Stimulated activated CD8-positive, alpha-beta memory T cell treated with anti-CD3 and anti-CD28 coated beads, Interleukin-7, amount 100 ng/mL, for 48 hours (primary cell): ENCODE measurements at regions not wholly inside any gene's neighbourhood (a gene's known extent, or its start where the extent isn't known, plus 50 kb on each side); places are given as distances from the start of the nearest gene placed in this dataset.

ENCODE experiments used
- DNase-seq, 2 donors: peaks; one replicate each; pipeline ENCODE4 v3.0.0-alpha.2; 2020; ENCODE audit warnings: low read depth in 1 of 2; ENCODE audit errors: extremely low read depth in 1 of 2

DNA sequence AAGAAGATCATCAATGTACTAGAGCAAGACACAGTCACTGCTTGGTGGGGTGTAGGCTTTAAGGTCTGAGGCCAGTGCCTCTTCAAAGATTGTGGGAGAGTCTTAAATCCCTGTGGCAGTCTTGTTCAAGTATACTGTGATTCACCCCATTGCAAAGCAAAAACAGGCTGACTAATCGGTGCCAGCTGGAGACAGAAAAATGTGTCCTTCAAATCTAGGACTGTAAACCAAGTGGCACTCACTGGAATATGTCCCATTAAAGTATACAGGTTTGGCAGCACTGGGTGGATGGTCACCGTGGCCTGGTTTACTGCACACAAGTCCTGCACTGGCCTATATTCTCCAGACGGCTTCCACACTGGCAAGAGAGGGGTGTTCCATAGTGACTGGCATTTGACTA is 1315.3 kb downstream of the TMEM121 start:
- no peak for DNase-seq

DNA sequence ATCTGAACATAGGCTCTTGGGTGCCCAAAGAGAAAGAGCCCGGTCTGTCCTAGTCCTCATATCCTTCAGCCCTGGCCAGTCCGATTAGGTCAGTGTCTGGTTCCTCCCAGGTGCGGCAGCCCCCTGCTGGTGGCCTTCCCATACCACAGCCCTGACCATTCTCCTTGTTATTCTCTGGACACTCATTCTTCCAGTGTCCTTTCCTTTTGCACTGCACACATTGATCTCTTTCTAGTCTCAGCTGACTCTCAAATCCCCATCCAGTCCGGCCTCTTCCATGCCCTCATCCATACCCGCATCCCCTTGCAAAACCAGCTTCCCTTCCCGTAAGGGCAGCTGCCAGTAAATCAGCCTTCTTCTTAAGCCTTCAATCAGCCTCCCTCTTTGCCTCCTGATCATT is 1316.3 kb downstream of the TMEM121 start:
- DNase-seq: no peak

DNA sequence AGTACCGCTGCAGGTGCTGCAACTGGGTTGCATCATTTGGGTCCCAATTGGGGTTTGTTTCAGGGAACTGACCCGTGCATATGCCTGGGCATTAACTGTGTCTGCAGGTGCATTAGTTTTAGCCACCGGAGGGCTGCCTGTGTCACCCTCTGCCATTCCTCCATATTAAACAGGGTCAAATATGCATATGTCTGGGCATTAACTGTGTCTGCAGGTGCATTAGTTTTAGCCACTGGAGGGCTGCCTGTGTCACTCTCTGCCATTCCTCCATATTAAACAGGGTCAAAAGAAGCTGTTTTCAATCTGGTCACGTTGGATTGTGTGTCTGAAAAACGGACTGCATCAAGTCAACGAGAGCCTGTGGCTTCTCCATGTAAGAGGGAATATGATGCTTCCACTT is 1317.0 kb downstream of the TMEM121 start:
- DNase-seq: no peak

- no peak for DNase-seq
Observed at GRCh38 chr14:106843951-106844483, 1317.6 kb downstream of the TMEM121 start.

DNA sequence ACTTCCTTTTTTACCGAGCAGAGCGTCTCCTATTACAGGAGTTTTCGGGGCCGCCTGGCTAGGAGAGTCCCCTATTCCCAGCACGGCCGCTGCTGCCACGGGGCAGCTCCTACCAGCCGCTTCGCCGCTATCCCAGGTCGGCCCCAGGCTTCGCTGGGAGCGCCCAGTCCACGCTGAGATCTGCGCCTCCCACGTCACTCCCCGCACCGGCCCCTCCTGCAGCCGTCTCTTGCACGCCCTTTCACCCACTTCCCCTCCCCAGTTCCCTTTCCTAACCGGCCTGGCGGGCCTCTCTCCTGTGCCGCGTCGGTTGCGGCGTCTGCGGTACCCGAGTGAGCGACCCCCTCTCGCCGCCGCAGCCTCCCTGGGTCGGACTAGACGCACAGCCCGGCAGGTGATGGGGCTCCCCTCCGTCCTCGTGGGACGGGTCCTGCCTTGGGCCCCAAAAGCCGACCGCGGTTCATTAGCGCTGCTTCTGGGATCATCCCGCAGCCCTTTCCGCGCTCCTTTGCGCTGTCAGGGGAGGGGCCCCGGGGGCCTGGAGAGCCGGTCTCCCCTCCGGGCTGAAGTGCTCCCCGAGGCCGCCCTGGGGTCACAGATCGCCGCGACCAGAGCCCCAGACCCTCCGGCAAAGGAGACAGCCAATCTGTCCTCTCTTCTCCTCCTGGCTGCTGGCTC is 1318.4 kb downstream of the TMEM121 start:
- no peak for DNase-seq

DNA sequence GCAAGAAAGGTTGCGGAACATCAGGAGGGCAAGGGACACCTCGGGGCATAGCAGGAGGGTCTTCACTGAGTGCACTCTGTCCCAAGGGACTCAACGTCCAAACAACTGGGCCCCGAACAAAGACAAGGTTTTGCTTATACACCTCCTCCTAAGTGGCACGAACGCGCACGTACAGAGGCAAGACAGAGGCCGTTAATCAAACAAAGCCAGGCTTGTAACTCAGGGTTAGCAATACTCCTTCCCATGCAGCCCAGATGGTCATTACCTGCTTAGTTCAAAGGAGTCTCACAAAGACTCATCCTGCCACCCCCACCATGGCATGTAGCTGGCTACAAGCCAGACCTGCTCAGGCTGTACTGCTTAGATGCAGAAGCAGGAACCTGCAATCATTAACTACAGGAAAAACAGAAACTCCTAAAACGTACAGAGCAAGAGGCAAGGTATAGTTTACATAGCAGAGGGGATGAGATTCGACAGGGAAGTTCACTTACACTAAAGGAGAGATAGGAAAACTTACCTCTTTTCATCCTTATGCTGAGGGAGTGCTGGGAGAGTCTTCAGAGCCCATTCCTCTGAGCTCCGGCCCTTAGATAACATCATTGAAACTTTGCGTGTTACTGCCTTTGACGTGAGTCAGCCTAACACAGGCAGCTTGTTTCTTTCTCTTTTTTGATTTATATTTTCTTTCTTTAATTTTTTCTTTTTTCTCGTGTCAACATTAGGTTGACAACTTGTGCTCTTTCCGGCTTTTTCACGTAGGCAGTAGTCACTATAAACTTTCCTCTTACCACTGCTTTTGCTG is 1319.1 kb downstream of the TMEM121 start:
- peak in 1 of 2 donors; percentile 32 for DNase-seq

DNA sequence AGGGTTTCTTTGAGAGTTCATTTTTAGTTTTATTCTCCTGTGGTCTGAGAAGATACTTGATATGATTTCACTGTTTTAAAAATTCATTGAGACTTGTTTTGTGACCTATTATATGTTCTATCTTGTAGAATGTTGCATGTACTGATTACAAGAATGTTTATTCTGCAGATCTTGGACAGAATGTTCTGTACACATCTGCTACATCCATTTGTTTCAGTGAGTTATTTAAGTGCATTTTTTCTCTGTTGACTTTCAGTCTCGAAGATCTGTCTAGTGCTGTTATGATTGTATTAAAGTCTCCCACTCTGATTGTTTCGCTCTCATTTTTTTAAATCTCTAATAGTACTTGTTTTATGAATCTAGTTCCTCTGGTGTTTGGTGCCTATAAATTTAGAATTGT is 1319.8 kb downstream of the TMEM121 start:
- no peak for DNase-seq

- DNase-seq: no peak
Observed at GRCh38 chr14:106848330-106849121, 1322.1 kb downstream of the TMEM121 start.

GRCh38 chr14:106850913-106851825 is 1324.8 kb downstream of the TMEM121 start:
- no peak for DNase-seq

DNA sequence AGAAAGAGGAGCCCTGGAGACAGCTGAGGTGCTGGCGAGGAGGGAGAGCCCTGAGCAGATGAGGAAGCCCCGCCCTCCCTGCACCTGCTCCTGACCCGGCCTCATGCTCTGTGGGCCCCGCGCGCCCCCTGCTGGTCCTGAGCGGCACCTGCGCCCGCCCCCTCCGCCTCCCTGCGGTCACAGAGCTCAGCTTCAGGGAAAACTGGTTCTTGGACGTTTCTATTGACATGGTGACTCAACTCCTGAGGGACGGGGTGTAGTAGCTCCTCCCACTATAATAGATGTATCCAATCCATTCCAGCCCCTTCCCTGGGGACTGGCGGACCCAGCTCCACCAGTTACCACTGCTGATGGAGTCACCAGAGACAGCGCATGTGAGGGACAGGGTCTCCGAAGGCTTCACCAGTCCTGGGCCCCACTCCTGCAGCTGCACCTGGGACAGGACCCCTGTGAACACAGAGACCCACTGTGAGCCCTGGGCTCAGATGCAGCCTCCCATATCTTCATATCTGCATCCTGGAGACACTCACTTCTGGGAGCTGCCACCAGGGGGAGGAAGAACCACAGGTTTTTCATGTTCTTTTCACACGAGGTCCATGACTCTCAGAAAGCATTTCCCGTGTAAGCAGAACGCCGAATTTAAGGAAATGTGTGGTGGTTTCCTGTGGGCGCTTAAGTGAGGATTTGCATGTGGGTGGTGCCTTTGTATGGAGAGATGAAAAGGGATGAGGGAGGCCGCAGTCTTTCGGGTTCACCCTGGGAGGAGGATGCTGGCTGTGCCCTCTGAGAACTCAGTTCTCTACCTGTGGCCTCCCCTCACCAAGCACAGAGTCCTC is 1346.4 kb downstream of the TMEM121 start:
- peak; percentile 77 to 81 for DNase-seq

GRCh38 chr14:106874350-106874749 is 1348.0 kb downstream of the TMEM121 start:
- no peak for DNase-seq

- DNase-seq: no peak
Observed at GRCh38 chr14:106875503-106875902, 1349.1 kb downstream of the TMEM121 start.

GRCh38 chr14:106876711-106877110 is 1350.3 kb downstream of the TMEM121 start:
- no peak for DNase-seq

DNA sequence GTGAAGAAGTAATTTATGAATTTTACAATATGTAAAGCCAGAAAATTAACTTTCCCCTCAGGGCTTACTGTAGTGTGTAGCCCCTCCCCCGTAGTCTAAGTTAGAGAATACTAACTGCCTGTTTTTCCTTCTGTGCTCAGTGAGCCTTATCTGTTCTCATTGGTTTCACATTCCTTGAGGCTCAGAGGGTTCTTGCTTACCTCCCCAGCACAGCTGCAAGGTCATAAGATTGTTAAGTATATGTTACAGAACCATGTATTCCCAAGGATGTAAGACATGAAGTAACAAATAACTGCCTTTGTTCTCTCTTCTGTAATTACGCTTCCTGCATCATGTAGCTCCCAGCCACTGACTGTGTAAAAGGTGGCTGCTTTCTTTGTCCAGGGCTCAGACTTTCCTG is 1351.1 kb downstream of the TMEM121 start:
- DNase-seq: no peak

DNA sequence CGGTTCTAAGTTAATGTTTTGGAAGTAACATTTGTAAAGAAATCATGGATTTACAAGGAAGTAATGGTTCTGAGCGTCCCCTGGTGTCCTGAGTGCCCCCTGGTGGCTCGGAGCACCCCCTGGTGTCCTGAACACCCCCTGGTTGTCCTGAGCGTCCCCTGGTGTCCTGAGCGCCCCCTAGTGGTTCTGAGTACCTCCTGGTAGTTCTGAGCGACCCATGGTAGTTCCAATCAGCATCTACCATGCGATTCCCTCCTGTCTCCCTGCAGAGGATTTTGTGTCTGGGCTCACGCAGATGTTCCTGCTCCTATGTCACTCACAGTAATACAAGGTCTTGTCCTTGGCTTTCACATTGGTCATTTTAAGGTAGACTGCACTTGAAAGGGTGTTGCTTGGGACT is 1352.9 kb downstream of the TMEM121 start:
- DNase-seq: peak in 1 of 2 donors; percentile 71

- peak in 1 of 2 donors; percentile 43 for DNase-seq
Observed at GRCh38 chr14:106883218-106883692, 1356.9 kb downstream of the TMEM121 start.
